ENCODE measurements at regions not wholly inside any gene's neighbourhood (a gene's known extent, or its start where the extent isn't known, plus 50 kb on each side); places are given as distances from the start of the nearest gene placed in this dataset.

DNA sequence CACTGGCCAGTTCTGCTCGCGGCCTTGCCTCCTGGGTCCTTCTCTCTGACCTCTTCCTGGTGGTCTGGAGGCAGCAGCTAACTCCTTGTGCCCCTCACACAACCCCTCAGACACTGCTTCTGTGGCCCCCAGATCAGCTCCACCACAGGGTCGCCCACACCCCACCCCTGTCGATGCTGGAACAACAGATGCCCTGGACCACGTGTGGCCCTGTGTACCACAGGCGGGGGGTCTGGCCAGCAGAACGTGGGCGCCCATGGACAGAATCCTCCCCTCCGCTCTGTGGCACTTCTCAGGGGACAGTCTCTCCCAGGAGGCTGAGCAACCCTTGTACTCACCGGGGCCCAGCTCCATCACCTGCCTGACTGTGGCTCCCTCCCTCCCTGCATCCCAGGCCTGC is 245.6 kb downstream of the NDUFA10 start:
- 27% methylated on average over 10 of the region's 10 CpGs for WGBS (ENCODE audit: insufficient coverage, insufficient replicate concordance, low lambda C conversion rate, missing lambda C conversion rate)
- no peak overlapping the region for H3K4me3 ChIP-seq
- ATAC-seq = no peak
- H3K36me3 ChIP-seq (ENCODE audit: control insufficient read depth in 2 of 2, insufficient read depth in 2 of 2, low read length in 1 of 2) = no peaks in the 10 kb centered on the region
- no peak overlapping the region for H3K27ac ChIP-seq (ENCODE audit: control insufficient read depth, insufficient read depth)
- BruUV-seq (replicated peaks) = no TSS peak
- no peak for FAIRE-seq
- H3K9me3 ChIP-seq (replicated peaks; ENCODE audit: control insufficient read depth, insufficient read depth, low read length) = no peaks in the 10 kb centered on the region
- POLR2A ChIA-PET = no interaction called here
- H3K4me1 ChIP-seq (ENCODE audit: control insufficient read depth, insufficient read depth, low read length) = no peaks in the 10 kb centered on the region
- H3K27me3 ChIP-seq (replicated peaks in 1 of 2; ENCODE audit: control insufficient read depth in 2 of 2, insufficient read depth in 2 of 2, low read length in 1 of 2) = no peaks in the 10 kb centered on the region; a peak in 1 of 4 replicates
- CTCF ChIA-PET = no interaction called here
- H3K79me2 ChIP-seq (ENCODE audit: control insufficient read depth, insufficient read depth, low read length) = no peaks in the 10 kb centered on the region
- intact Hi-C loops (cut with micrococcal nuclease; ENCODE audit: unreplicated experiment) (no loop called here), in situ Hi-C loops (cut with MboI) (no loop called here)
- H3K4me2 ChIP-seq (ENCODE audit: control insufficient read depth, insufficient read depth) = no peak overlapping the region
- no peaks in the 10 kb centered on the region for H4K20me1 ChIP-seq (ENCODE audit: control insufficient read depth, insufficient read depth)
- RAD21 ChIA-PET (ENCODE audit: unreplicated experiment) = no interaction called here
- H2AFZ ChIP-seq (ENCODE audit: control insufficient read depth, low read depth, low read length) = no peak overlapping the region
- no peak for DNase-seq (ENCODE audit: low read depth, low spot score)
- SMC1A ChIA-PET (ENCODE audit: uncharacterized antibody, unreplicated experiment) = no interaction called here
- H3K9ac ChIP-seq (ENCODE audit: control insufficient read depth, insufficient read depth, low read length) = no peak overlapping the region
- TF ChIP-seq POU2F2 (IDR thresholded peaks at IDR 0.05; ENCODE audit: borderline replicate concordance, low read depth, low read length) = no peak
- TF ChIP-seq EP300 (IDR thresholded peaks at IDR 0.05; ENCODE audit: borderline replicate concordance in 1 of 2, control insufficient read depth in 1 of 2, low read depth in 2 of 2, low read length in 2 of 2) = no peak
- TF ChIP-seq, protein P1, sequence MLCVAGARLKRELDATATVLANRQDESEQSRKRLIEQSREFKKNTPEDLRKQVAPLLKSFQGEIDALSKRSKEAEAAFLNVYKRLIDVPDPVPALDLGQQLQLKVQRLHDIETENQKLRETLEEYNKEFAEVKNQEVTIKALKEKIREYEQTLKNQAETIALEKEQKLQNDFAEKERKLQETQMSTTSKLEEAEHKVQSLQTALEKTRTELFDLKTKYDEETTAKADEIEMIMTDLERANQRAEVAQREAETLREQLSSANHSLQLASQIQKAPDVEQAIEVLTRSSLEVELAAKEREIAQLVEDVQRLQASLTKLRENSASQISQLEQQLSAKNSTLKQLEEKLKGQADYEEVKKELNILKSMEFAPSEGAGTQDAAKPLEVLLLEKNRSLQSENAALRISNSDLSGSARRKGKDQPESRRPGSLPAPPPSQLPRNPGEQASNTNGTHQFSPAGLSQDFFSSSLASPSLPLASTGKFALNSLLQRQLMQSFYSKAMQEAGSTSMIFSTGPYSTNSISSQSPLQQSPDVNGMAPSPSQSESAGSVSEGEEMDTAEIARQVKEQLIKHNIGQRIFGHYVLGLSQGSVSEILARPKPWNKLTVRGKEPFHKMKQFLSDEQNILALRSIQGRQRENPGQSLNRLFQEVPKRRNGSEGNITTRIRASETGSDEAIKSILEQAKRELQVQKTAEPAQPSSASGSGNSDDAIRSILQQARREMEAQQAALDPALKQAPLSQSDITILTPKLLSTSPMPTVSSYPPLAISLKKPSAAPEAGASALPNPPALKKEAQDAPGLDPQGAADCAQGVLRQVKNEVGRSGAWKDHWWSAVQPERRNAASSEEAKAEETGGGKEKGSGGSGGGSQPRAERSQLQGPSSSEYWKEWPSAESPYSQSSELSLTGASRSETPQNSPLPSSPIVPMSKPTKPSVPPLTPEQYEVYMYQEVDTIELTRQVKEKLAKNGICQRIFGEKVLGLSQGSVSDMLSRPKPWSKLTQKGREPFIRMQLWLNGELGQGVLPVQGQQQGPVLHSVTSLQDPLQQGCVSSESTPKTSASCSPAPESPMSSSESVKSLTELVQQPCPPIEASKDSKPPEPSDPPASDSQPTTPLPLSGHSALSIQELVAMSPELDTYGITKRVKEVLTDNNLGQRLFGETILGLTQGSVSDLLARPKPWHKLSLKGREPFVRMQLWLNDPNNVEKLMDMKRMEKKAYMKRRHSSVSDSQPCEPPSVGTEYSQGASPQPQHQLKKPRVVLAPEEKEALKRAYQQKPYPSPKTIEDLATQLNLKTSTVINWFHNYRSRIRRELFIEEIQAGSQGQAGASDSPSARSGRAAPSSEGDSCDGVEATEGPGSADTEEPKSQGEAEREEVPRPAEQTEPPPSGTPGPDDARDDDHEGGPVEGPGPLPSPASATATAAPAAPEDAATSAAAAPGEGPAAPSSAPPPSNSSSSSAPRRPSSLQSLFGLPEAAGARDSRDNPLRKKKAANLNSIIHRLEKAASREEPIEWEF (IDR thresholded peaks at IDR 0.05; ENCODE audit: insufficient replicate concordance, low read depth, low read length) = no peak
- TF ChIP-seq TCF7 (IDR thresholded peaks at IDR 0.05; ENCODE audit: borderline replicate concordance) = no peak
- no peak for TF ChIP-seq ZSCAN29 (IDR thresholded peaks at IDR 0.05)
- TF ChIP-seq, protein P2, sequence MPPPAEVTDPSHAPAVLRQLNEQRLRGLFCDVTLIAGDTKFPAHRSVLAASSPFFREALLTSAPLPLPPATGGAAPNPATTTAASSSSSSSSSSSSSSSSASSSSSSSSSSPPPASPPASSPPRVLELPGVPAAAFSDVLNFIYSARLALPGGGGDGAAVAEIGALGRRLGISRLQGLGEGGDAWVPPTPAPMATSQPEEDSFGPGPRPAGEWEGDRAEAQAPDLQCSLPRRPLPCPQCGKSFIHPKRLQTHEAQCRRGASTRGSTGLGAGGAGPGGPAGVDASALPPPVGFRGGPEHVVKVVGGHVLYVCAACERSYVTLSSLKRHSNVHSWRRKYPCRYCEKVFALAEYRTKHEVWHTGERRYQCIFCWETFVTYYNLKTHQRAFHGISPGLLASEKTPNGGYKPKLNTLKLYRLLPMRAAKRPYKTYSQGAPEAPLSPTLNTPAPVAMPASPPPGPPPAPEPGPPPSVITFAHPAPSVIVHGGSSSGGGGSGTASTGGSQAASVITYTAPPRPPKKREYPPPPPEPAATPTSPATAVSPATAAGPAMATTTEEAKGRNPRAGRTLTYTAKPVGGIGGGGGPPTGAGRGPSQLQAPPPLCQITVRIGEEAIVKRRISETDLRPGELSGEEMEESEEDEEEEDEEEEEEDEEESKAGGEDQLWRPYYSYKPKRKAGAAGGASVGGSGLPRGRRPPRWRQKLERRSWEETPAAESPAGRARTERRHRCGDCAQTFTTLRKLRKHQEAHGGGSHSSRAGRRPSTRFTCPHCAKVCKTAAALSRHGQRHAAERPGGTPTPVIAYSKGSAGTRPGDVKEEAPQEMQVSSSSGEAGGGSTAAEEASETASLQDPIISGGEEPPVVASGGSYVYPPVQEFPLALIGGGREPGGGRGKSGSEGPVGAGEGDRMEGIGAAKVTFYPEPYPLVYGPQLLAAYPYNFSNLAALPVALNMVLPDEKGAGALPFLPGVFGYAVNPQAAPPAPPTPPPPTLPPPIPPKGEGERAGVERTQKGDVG (CRISPR knock-in tag; IDR thresholded peaks at IDR 0.05) = no peak
- TF ChIP-seq, protein P3, sequence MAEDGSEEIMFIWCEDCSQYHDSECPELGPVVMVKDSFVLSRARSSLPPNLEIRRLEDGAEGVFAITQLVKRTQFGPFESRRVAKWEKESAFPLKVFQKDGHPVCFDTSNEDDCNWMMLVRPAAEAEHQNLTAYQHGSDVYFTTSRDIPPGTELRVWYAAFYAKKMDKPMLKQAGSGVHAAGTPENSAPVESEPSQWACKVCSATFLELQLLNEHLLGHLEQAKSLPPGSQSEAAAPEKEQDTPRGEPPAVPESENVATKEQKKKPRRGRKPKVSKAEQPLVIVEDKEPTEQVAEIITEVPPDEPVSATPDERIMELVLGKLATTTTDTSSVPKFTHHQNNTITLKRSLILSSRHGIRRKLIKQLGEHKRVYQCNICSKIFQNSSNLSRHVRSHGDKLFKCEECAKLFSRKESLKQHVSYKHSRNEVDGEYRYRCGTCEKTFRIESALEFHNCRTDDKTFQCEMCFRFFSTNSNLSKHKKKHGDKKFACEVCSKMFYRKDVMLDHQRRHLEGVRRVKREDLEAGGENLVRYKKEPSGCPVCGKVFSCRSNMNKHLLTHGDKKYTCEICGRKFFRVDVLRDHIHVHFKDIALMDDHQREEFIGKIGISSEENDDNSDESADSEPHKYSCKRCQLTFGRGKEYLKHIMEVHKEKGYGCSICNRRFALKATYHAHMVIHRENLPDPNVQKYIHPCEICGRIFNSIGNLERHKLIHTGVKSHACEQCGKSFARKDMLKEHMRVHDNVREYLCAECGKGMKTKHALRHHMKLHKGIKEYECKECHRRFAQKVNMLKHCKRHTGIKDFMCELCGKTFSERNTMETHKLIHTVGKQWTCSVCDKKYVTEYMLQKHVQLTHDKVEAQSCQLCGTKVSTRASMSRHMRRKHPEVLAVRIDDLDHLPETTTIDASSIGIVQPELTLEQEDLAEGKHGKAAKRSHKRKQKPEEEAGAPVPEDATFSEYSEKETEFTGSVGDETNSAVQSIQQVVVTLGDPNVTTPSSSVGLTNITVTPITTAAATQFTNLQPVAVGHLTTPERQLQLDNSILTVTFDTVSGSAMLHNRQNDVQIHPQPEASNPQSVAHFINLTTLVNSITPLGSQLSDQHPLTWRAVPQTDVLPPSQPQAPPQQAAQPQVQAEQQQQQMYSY (CRISPR knock-in tag; IDR thresholded peaks at IDR 0.05) = no peak
- TF ChIP-seq, protein P4, sequence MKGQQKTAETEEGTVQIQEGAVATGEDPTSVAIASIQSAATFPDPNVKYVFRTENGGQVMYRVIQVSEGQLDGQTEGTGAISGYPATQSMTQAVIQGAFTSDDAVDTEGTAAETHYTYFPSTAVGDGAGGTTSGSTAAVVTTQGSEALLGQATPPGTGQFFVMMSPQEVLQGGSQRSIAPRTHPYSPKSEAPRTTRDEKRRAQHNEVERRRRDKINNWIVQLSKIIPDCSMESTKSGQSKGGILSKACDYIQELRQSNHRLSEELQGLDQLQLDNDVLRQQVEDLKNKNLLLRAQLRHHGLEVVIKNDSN (IDR thresholded peaks at IDR 0.05; ENCODE audit: borderline replicate concordance, extremely low read length, insufficient read depth, low read depth, low read length) = no peak

Measured in GM12878 (cell line).